Loucy (cell line): ENCODE measurements at regions not wholly inside any gene's neighbourhood (a gene's known extent, or its start where the extent isn't known, plus 50 kb on each side); places are given as distances from the start of the nearest gene placed in this dataset.

Source experiments
- CTCF ChIP-seq: fragments of 200-600 bp; sonication (generic); conservative IDR thresholded peaks from 2 replicates; pipeline ENCODE4 v1.5.1; 2014; ENCODE audit warnings: mild to moderate bottlenecking, antibody characterized with exemption, low read length
- EZH2phosphoT487 ChIP-seq: fragments of 200-600 bp; IDR thresholded peaks from 2 replicates; pipeline ENCODE4 v1.6.1; 2018; ENCODE audit warnings: antibody characterized with exemption, mild to moderate bottlenecking, moderate library complexity, borderline replicate concordance

- no peak for TF ChIP-seq CTCF
- no peak for TF ChIP-seq EZH2phosphoT487
Measured at GRCh38 chr5:57754616-57755015, 272.0 kb upstream of the ACTBL2 start.
